H1 (cell line): ENCODE measurements at regions not wholly inside any gene's neighbourhood (a gene's known extent, or its start where the extent isn't known, plus 50 kb on each side); places are given as distances from the start of the nearest gene placed in this dataset.

Source experiments
- CTCF ChIA-PET: fragments of 300-600 bp; sonication (Branson Sonifier 250); formaldehyde crosslinking; loops from one replicate; lab custom pipeline; 2021; ENCODE audit not compliant: partially characterized antibody; lab: Charles Lee
- POLR2A ChIA-PET: fragments of 300-600 bp; sonication (Branson Sonifier 250); formaldehyde crosslinking; loops from one replicate; lab custom pipeline; 2021; ENCODE audit warnings: inconsistent platforms; ENCODE audit not compliant: partially characterized antibody; lab: Charles Lee
- DNase-seq, 2 experiments: peaks; one replicate each; pipeline versions ENCODE4 v3.0.0 to v3.0.0-alpha.2; 2010 to 2022; ENCODE audit warnings: low spot score in 2 of 2, low read depth in 1 of 2, mixed read lengths in 1 of 2
- FAIRE-seq: peaks from 2 replicates; lab custom pipeline; 2011; peaks lifted over from hg19 to GRCh38; lab: Jason Lieb, UNC
- H2AFZ ChIP-seq: 2 replicates; pipeline ENCODE4 v1.8.1; 2012; ENCODE audit warnings: low read length, inconsistent platforms
- H2AK5ac ChIP-seq: 2 replicates; pipeline ENCODE4 v1.6.1; 2013; ENCODE audit warnings: low read depth, low read length
- H2BK120ac ChIP-seq: replicated peaks from 2 replicates; pipeline ENCODE3; 2013; ENCODE audit warnings: low read depth, low read length, inconsistent platforms
- H2BK12ac ChIP-seq: 2 replicates; pipeline ENCODE4 v1.6.1; 2013; ENCODE audit warnings: low read depth, low read length
- H2BK15ac ChIP-seq: 2 replicates; pipeline ENCODE4 v1.6.1; 2013; ENCODE audit warnings: low read length
- H2BK20ac ChIP-seq: 2 replicates; pipeline ENCODE4 v1.6.1; 2013; ENCODE audit warnings: low read length
- H2BK5ac ChIP-seq: 2 replicates; pipeline ENCODE4 v1.6.1; 2013; ENCODE audit warnings: low read depth, low read length
- H3K14ac ChIP-seq: 2 replicates; pipeline ENCODE4 v1.6.1; 2013; ENCODE audit warnings: inconsistent platforms; ENCODE audit not compliant: insufficient read length
- H3K18ac ChIP-seq: 2 replicates; pipeline ENCODE4 v1.6.1; 2013; ENCODE audit warnings: low read length; ENCODE audit errors: extremely low read depth
- H3K23ac ChIP-seq: 2 replicates; pipeline ENCODE4 v1.6.1; 2013; ENCODE audit warnings: inconsistent platforms; ENCODE audit not compliant: insufficient read length
- H3K23me2 ChIP-seq: 2 replicates; pipeline ENCODE4 v1.6.1; 2013; ENCODE audit warnings: low read depth, low read length
- H3K27ac ChIP-seq: 2 replicates; pipeline ENCODE4 v1.6.1; 2011; ENCODE audit warnings: low read depth, low read length, inconsistent platforms
- H3K27me3 ChIP-seq, 4 experiments: replicated peaks in 1 of 4; 1 replicate in 1 of 4; 2 replicates in 3 of 4; pipeline versions ENCODE4 v1.6.1 to v1.8.1; 2011 to 2013; ENCODE audit warnings: low read length in 3 of 4, mild to moderate bottlenecking in 3 of 4, inconsistent platforms in 2 of 4, mixed read lengths in 2 of 4, moderate library complexity in 1 of 4; ENCODE audit not compliant: control insufficient read depth in 3 of 4, insufficient read depth in 3 of 4; ENCODE audit errors: extremely low read depth in 1 of 4
- H3K36me3 ChIP-seq, 4 experiments: 2 replicates each; pipeline versions ENCODE4 v1.6.1 to v1.8.1; 2011 to 2013; ENCODE audit warnings: mild to moderate bottlenecking in 4 of 4, low read length in 3 of 4, moderate library complexity in 2 of 4, control low read depth in 1 of 4, inconsistent platforms in 1 of 4; ENCODE audit not compliant: insufficient read depth in 4 of 4, control insufficient read depth in 2 of 4
- H3K4ac ChIP-seq: replicated peaks from 2 replicates; pipeline ENCODE3; 2013; ENCODE audit warnings: low read length, low read depth, mixed read lengths, inconsistent platforms; ENCODE audit not compliant: insufficient read length
- H3K4me1 ChIP-seq, 4 experiments: replicated peaks in 1 of 4; 1 replicate in 1 of 4; 2 replicates in 3 of 4; pipeline versions ENCODE4 v1.6.1 to v1.8.1; 2011 to 2013; ENCODE audit warnings: low read length in 3 of 4, inconsistent platforms in 2 of 4, mixed read lengths in 1 of 4; ENCODE audit not compliant: insufficient read depth in 4 of 4, control insufficient read depth in 3 of 4
- H3K4me2 ChIP-seq, 2 experiments: 2 replicates each; pipeline versions ENCODE4 v1.6.1 to v1.8.1; 2011 to 2013; ENCODE audit warnings: low read depth in 2 of 2, low read length in 2 of 2, control low read depth in 1 of 2, inconsistent platforms in 1 of 2, mild to moderate bottlenecking in 1 of 2; ENCODE audit not compliant: insufficient read depth in 1 of 2
- H3K4me3 ChIP-seq, 4 experiments: fragments of 200-600, 300-600 bp in 1 of 4; sonication (generic), shearing (Covaris generic), sonication (Bioruptor Twin) in 1 of 4; 2 replicates each; pipeline versions ENCODE4 v1.5.1 to v1.8.1; 2011 to 2016; ENCODE audit warnings: low read length in 4 of 4, low read depth in 3 of 4, control low read depth in 2 of 4, inconsistent platforms in 2 of 4, mild to moderate bottlenecking in 2 of 4, mixed read lengths in 1 of 4, moderate library complexity in 1 of 4; ENCODE audit not compliant: insufficient read depth in 2 of 4; ENCODE audit errors: extremely low read depth in 1 of 4
- H3K56ac ChIP-seq: replicated peaks from 2 replicates; pipeline ENCODE3; 2013; ENCODE audit warnings: low read depth, mild to moderate bottlenecking, mixed read lengths, low read length, inconsistent platforms; ENCODE audit not compliant: insufficient read length
- H3K79me1 ChIP-seq: 2 replicates; pipeline ENCODE4 v1.6.1; 2013; ENCODE audit warnings: low read depth, low read length, control low read depth
- H3K79me2 ChIP-seq, 2 experiments: 2 replicates each; pipeline versions ENCODE4 v1.6.1 to v1.8.1; 2012 to 2013; ENCODE audit warnings: low read length in 2 of 2, mild to moderate bottlenecking in 2 of 2, inconsistent platforms in 1 of 2; ENCODE audit not compliant: insufficient read depth in 2 of 2, control insufficient read depth in 1 of 2
- H3K9ac ChIP-seq, 4 experiments: replicated peaks in 1 of 4; 1 replicate in 1 of 4; 2 replicates in 3 of 4; pipeline versions ENCODE4 v1.6.1 to v1.8.1; 2011 to 2013; ENCODE audit warnings: low read depth in 3 of 4, low read length in 3 of 4, control low read depth in 2 of 4, mild to moderate bottlenecking in 2 of 4, moderate library complexity in 2 of 4, inconsistent platforms in 1 of 4; ENCODE audit errors: extremely low read depth in 1 of 4
- H3K9me3 ChIP-seq, 2 experiments: 2 replicates each; pipeline versions ENCODE4 v1.6.1 to v1.8.1; 2012 to 2013; ENCODE audit warnings: mild to moderate bottlenecking in 2 of 2, moderate library complexity in 2 of 2, control low read depth in 1 of 2, inconsistent platforms in 1 of 2, low read depth in 1 of 2, low read length in 1 of 2, mixed read lengths in 1 of 2; ENCODE audit not compliant: insufficient read depth in 2 of 2
- H4K20me1 ChIP-seq, 2 experiments: replicated peaks in 1 of 2; 2 replicates each; pipeline versions ENCODE3 to v1.8.1; 2011 to 2013; ENCODE audit warnings: inconsistent platforms in 2 of 2, low read length in 2 of 2, mild to moderate bottlenecking in 1 of 2; ENCODE audit not compliant: insufficient read depth in 2 of 2, control insufficient read depth in 1 of 2
- H4K5ac ChIP-seq: 2 replicates; pipeline ENCODE4 v1.6.1; 2013; ENCODE audit warnings: low read length, low read depth, mixed read lengths, inconsistent platforms; ENCODE audit not compliant: insufficient read length
- H4K8ac ChIP-seq: 2 replicates; pipeline ENCODE4 v1.8.0; 2013; ENCODE audit warnings: mild to moderate bottlenecking, moderate library complexity, low read length, inconsistent platforms; ENCODE audit not compliant: insufficient read depth; ENCODE audit errors: extremely low read depth
- H4K91ac ChIP-seq: replicated peaks from 2 replicates; pipeline ENCODE3; 2013; ENCODE audit warnings: low read length, mixed read lengths, inconsistent platforms; ENCODE audit not compliant: insufficient read length
- SRF ChIP-seq: IDR thresholded peaks from 2 replicates; pipeline ENCODE4 v1.6.1; 2011; ENCODE audit warnings: mild to moderate bottlenecking, low read depth, low read length, moderate library complexity
- WGBS, 2 experiments: shearing (Covaris generic) in 1 of 2; methylation state at CpG; one replicate each; pipeline versions ENCODE4 v1.1.6 to v1.1.7; 2013 to 2015; ENCODE audit warnings: low lambda C conversion rate in 2 of 2, mixed read lengths in 2 of 2, inconsistent platforms in 1 of 2, low coverage in 1 of 2, missing lambda C conversion rate in 1 of 2; ENCODE audit not compliant: insufficient replicate concordance in 2 of 2, insufficient coverage in 1 of 2, insufficient read length in 1 of 2; ENCODE audit errors: extremely low coverage in 1 of 2, missing lambda C conversion rate in 1 of 2; 5-methylcytosine and 5-hydroxymethylcytosine counted together
- TF ChIP-seq, protein P1 (sequence below), 3 experiments: IDR thresholded peaks; 1 replicate in 2 of 3; 2 replicates in 1 of 3; pipeline versions ENCODE4 v1.5.1 to v1.6.1; 2011; ENCODE audit warnings: low read length in 3 of 3, mild to moderate bottlenecking in 3 of 3, inconsistent platforms in 2 of 3, low read depth in 1 of 3, moderate library complexity in 1 of 3; ENCODE audit not compliant: insufficient read depth in 1 of 3; ENCODE audit errors: control extremely low read depth in 1 of 3

DNA sequence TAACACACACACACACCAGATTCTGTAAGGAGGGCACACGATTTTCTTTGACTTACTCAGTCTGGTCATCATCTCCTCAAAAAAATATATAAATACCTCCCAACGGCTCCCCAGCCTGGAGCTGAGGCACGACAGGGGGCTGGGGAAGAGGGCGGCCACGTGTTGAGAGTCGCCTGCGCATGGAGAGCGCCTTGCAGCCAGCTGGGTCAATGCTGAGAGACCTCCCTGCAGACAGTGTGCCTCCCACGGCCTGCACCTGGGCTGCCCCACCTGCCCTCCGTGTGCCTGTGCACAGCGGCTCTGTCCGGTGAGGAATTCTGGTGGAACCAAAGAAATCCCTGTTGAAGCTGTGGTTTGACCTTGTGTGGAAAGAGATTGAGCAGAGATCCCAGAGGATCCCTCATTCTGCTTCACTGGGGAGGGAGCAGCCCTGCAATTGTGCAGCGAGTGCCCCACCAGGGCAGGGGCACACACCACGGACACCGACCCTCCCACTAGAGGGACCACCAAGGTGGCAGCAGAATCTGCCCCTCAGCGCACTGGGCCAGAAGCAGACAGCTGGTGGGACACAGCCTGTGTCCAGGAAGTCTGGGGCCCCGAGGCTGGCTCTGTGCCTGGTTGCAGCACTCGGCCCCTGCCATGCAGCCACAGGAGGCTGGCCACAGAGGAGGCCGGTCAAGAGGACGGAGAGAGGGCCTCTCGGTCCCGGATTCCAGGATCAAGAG lies 150.5 kb upstream of the PPP2R2D start:
- Histone ChIP-seq H3K56ac (no peak overlapping the region), H4K20me1 (no peaks in the 10 kb centered on the region), H2BK120ac (no peak overlapping the region), H3K18ac (no peak overlapping the region), H2BK12ac (peak overlapping the region; percentile 27; the same call in 1 of the 2 replicates), H3K4ac (peak overlapping the region; percentile 66), H4K8ac (no peak overlapping the region), H3K4me2 (no peak overlapping the region), H4K5ac (no peak overlapping the region), H3K79me1 (no peaks in the 10 kb centered on the region), H3K23me2 (no peaks in the 10 kb centered on the region; the same call in 1 of the 2 replicates), H3K4me3 (no peak overlapping the region), H3K9me3 (no peaks in the 10 kb centered on the region), H3K9ac (no peak overlapping the region), H2BK15ac (peak overlapping the region; percentile 46; the same call in 1 of the 2 replicates), H3K36me3 (no peaks in the 10 kb centered on the region; a peak in 1 of 8 replicates), H2AK5ac (0 out of 2 replicates have a peak overlapping the region, but pooled peaks have one; percentile 43), H3K4me1 (peaks cover 0 to 26% (median 10%) of the 10 kb centered on the region in 4 experiments; a peak in 4 of 7 replicates), H2BK20ac (0 out of 2 replicates have a peak overlapping the region, but pooled peaks have one; percentile 48), H3K14ac (no peak overlapping the region), H3K27ac (no peak overlapping the region), H3K79me2 (no peaks in the 10 kb centered on the region), H3K27me3 (no peaks in the 10 kb centered on the region), H2BK5ac (no peak overlapping the region), H3K23ac (no peak overlapping the region), H2AFZ (no peak overlapping the region), H4K91ac (peak overlapping the region; percentile 17)
- no peak for DNase-seq
- ChIA-PET CTCF (interaction anchor here (1.0 to 1.9 kb wide), 2 partner anchors 111 to 125 kb away, joined by 3 to 4 read pairs; no protein-coding TSS in a partner anchor), POLR2A (interaction anchor here (0.6 to 1.2 kb wide), 2 partner anchors 24 to 231 kb away, joined by 3 read pairs; partner anchors contain the start of gene BNIP3)
- no peak for FAIRE-seq
- 92% methylated on average over 22 of the region's 22 CpGs; no CpG with 5 or more reads in 1 of the 2 experiments for WGBS, 2 experiments
- TF ChIP-seq, protein P1, sequence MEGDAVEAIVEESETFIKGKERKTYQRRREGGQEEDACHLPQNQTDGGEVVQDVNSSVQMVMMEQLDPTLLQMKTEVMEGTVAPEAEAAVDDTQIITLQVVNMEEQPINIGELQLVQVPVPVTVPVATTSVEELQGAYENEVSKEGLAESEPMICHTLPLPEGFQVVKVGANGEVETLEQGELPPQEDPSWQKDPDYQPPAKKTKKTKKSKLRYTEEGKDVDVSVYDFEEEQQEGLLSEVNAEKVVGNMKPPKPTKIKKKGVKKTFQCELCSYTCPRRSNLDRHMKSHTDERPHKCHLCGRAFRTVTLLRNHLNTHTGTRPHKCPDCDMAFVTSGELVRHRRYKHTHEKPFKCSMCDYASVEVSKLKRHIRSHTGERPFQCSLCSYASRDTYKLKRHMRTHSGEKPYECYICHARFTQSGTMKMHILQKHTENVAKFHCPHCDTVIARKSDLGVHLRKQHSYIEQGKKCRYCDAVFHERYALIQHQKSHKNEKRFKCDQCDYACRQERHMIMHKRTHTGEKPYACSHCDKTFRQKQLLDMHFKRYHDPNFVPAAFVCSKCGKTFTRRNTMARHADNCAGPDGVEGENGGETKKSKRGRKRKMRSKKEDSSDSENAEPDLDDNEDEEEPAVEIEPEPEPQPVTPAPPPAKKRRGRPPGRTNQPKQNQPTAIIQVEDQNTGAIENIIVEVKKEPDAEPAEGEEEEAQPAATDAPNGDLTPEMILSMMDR (IDR thresholded peaks at IDR 0.05; ENCODE audit: control extremely low read depth in 1 of 3, insufficient read depth in 1 of 3, low read depth in 1 of 3, low read length in 3 of 3) = no peak
- TF ChIP-seq SRF = no peak
